Endothelial cell of umbilical vein (primary cell): ENCODE measurements at regions not wholly inside any gene's neighbourhood (a gene's known extent, or its start where the extent isn't known, plus 50 kb on each side); places are given as distances from the start of the nearest gene placed in this dataset.
"Not testable (repeated sequence)": the region's sequence is repeated elsewhere in the genome, so short reads cannot be mapped to it uniquely, and the experiment has no call there.

Source experiments
- BruUV-seq: library from RNA; stranded (reverse); fragments of 400-500 nt; replicated peaks from 2 replicates; lab custom pipeline; 2021; lab: Mats Ljungman, UMichigan
- CTCF ChIA-PET: fragments of 300-600, 350-600 bp; sonication (Branson Sonifier 250); formaldehyde crosslinking; loops from one replicate; lab custom pipeline; 2021; ENCODE audit warnings: antibody characterized with exemption, inconsistent platforms; lab: Charles Lee
- POLR2A ChIA-PET: fragments of 300-600, 350-600 bp; sonication (Branson Sonifier 250); formaldehyde crosslinking; loops from one replicate; lab custom pipeline; 2021; ENCODE audit warnings: antibody characterized with exemption, inconsistent platforms; lab: Charles Lee
- DNase-seq: peaks from one replicate; pipeline ENCODE4 v3.0.0-alpha.2; 2011; ENCODE audit warnings: low read depth, low spot score
- FAIRE-seq: peaks from 2 replicates; lab custom pipeline; 2011; peaks lifted over from hg19 to GRCh38; lab: Jason Lieb, UNC
- H2AFZ ChIP-seq: 2 replicates; pipeline ENCODE4 v1.6.0; 2012; ENCODE audit warnings: low read depth, low read length, control low read depth, inconsistent platforms
- H3K27ac ChIP-seq: 2 replicates; pipeline ENCODE4 v1.5.1; 2011; ENCODE audit warnings: low read depth, mild to moderate bottlenecking, control low read depth, low read length, moderate library complexity; ENCODE audit not compliant: insufficient read depth
- H3K27me3 ChIP-seq, 2 experiments: 2 replicates each; pipeline versions ENCODE4 v1.6.0 to v1.6.1; 2011; ENCODE audit warnings: low read length in 2 of 2, mixed read lengths in 1 of 2; ENCODE audit not compliant: control insufficient read depth in 2 of 2, insufficient read depth in 2 of 2
- H3K36me3 ChIP-seq, 2 experiments: 2 replicates in 1 of 2; 3 replicates in 1 of 2; pipeline ENCODE4 v1.5.1; 2011; ENCODE audit warnings: low read length in 2 of 2, mild to moderate bottlenecking in 1 of 2, moderate library complexity in 1 of 2; ENCODE audit not compliant: control insufficient read depth in 2 of 2, insufficient read depth in 2 of 2; ENCODE audit errors: extremely low read depth in 1 of 2
- H3K4me1 ChIP-seq: 3 replicates; pipeline ENCODE4 v1.5.1; 2011; ENCODE audit warnings: mild to moderate bottlenecking, low read length; ENCODE audit not compliant: control insufficient read depth, insufficient read depth; ENCODE audit errors: extremely low read depth
- H3K4me2 ChIP-seq: 2 replicates; pipeline ENCODE4 v1.6.1; 2011; ENCODE audit warnings: low read length, control low read depth, mixed read lengths; ENCODE audit not compliant: insufficient read depth
- H3K4me3 ChIP-seq, 3 experiments: fragments of 200-600 bp in 1 of 3; sonication (generic), shearing (Covaris generic) in 1 of 3; replicated peaks in 1 of 3; 2 replicates each; pipeline ENCODE4 v1.5.1; 2011 to 2016; ENCODE audit warnings: control low read depth in 3 of 3, low read length in 3 of 3, mild to moderate bottlenecking in 2 of 3, inconsistent platforms in 1 of 3, low read depth in 1 of 3, moderate library complexity in 1 of 3; ENCODE audit not compliant: insufficient read depth in 1 of 3
- H3K79me2 ChIP-seq: 2 replicates; pipeline ENCODE4 v1.6.0; 2012; ENCODE audit warnings: low read length, inconsistent platforms; ENCODE audit not compliant: control insufficient read depth, insufficient read depth
- H3K9ac ChIP-seq: replicated peaks from 2 replicates; pipeline ENCODE3; 2011; ENCODE audit warnings: low read length, control low read depth; ENCODE audit not compliant: insufficient read depth; ENCODE audit errors: extremely low read depth
- H3K9me1 ChIP-seq: replicated peaks from 3 replicates; pipeline ENCODE4 v1.6.0; 2011; ENCODE audit warnings: mild to moderate bottlenecking, low read length; ENCODE audit not compliant: control insufficient read depth, insufficient read depth; ENCODE audit errors: extremely low read depth
- H3K9me3 ChIP-seq: replicated peaks from 2 replicates; pipeline ENCODE4 v1.5.1; 2012; ENCODE audit warnings: low read length, inconsistent platforms; ENCODE audit not compliant: control insufficient read depth, insufficient read depth
- H4K20me1 ChIP-seq: replicated peaks from 2 replicates; pipeline ENCODE3; 2011; ENCODE audit warnings: mild to moderate bottlenecking, low read length; ENCODE audit not compliant: control insufficient read depth, insufficient read depth; ENCODE audit errors: extremely low read depth
- dilution Hi-C: fragments of 300-500 bp; cut with MboI; formaldehyde crosslinking; loops from one replicate; pipeline ENCODE4 v1.15.0; 2019; ENCODE audit warnings: low sequenced_read_pairs; ENCODE audit not compliant: extremely low pct_ligation_motif_present
- intact Hi-C: fragments of 100-400 bp; cut with micrococcal nuclease; formaldehyde crosslinking; loops from one replicate; pipeline ENCODE4 v1.10.0; 2022

DNA sequence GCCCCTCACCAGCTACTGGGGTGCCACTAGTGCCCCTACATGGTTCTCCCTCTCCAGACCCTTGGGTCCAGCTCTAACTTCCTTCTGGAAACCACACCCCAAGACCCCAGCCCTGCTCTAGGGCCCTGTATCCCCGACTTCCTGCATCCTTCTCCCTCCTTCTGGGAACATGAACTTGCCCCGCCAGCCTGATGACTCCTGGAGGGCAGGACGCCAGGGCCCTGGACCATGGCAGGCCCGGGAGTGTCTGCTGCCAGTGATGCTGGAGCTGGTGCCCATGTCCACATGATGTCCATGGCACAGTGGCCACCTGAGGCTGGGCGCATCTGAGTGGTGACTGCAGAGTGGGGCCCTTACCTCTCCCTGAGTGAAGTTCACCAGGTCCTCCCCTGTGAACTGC is 165.9 kb downstream of the GOLGA6L4 start:
- H3K79me2 ChIP-seq, BruUV-seq, H3K4me3 ChIP-seq, FAIRE-seq, H3K9me1 ChIP-seq, CTCF ChIA-PET, H2AFZ ChIP-seq, H3K36me3 ChIP-seq, H4K20me1 ChIP-seq, H3K27me3 ChIP-seq, POLR2A ChIA-PET, DNase-seq, H3K9me3 ChIP-seq, H3K9ac ChIP-seq, H3K4me2 ChIP-seq, intact Hi-C loops, dilution Hi-C loops, H3K4me1 ChIP-seq, H3K27ac ChIP-seq: not testable (repeated sequence)

DNA sequence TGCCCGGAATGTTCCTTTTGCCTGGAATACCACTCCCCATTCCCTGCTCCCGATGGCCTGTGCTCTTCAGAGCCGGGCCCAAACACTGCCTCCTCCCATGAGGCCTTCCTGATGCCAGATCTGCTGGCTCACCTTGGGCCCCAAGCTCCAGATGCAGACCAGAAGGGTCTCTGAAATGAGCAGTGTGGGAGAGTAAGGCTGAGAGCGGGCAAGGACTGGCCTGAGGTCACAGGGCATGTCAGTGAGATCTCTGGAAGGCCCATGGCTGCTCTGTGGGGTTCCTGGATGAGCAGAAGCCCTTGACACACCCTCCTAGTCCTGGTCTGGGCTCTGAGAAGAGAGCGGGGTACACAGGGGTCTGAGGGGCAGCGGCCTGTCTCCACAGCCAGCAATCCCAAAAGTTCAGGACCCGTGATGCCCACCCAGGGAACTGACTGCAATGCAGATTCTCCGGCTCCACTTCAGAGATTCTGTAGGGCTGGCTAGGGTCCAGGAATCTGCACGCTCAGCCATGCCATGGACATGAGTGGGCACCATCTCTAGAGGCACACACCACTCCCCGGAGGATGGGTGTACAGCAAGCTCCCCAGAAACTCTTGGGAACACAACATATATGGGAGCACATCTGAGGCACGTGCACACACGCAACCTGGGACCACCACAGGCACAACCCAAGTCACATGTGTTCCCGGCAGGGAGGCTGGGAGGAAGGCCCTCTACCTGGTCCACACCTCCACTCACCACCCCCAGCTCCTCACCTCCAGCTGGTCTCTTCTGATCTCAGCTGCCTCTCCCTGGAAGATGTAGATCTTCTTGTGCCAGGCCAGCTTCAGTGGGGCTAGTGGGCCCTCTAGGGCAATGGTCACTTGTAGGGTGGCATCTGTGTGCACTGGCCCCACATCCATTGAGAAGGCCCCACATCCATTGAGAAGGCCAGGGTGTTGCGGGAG is 166.6 kb downstream of the GOLGA6L4 start:
- intact Hi-C loops, H4K20me1 ChIP-seq, H3K9ac ChIP-seq, H3K9me1 ChIP-seq, H3K27me3 ChIP-seq, CTCF ChIA-PET, H3K4me3 ChIP-seq, H2AFZ ChIP-seq, H3K36me3 ChIP-seq, H3K27ac ChIP-seq, H3K9me3 ChIP-seq, H3K4me2 ChIP-seq, H3K4me1 ChIP-seq, DNase-seq, POLR2A ChIA-PET, H3K79me2 ChIP-seq, BruUV-seq, dilution Hi-C loops, FAIRE-seq: not testable (repeated sequence)
